ENCODE measurements at regions not wholly inside any gene's neighbourhood (a gene's known extent, or its start where the extent isn't known, plus 50 kb on each side); places are given as distances from the start of the nearest gene placed in this dataset.
"Not testable (repeated sequence)": the region's sequence is repeated elsewhere in the genome, so short reads cannot be mapped to it uniquely, and the experiment has no call there.

- no peak for DNase-seq
Observed at GRCh38 chr5:109992264-109992915, 302.7 kb downstream of the MAN2A1 start.

DNA sequence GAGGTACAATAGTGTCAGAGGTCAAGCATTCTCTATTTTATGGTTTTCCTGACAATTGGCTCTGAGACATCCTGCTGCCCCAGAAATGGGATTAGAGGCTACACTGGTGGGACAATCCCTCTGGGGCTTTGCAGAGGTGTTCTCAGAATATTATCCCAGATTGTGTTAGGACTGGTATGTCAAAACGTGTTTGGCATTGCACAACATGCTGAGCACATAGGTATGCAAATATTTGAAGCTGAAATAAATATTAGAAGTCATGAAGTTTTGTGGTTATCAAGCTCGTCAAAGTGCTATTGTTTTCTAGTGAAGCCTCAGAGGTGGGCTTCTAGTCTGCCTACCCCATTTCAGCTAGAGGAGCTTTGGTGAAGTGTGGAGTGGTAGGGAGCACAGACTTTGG is 304.4 kb downstream of the MAN2A1 start:
- DNase-seq, result no peak

- DNase-seq, result no peak
Observed at GRCh38 chr5:109996246-109996645, 306.5 kb downstream of the MAN2A1 start.

- DNase-seq, result no peak
Observed at GRCh38 chr5:109997161-109997560, 307.4 kb downstream of the MAN2A1 start.

DNA sequence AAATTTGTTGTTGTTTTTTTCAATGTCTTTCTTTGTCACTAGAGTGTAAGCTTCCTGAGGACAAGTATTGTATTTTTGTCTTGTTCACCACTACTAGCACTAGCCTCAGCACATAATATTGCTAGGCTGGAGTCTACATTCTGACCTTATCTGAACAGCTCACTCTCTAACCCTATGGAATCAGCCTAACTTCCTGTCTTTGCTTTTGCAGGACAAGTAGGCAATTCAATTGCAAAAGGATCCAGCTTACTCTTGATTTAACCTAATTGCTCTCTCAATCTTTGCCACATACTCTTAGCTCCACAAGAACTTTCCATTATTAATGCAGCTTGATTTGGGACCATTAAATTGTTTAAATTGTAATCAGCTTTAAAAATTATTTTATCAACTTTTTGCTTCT is 308.5 kb downstream of the MAN2A1 start:
- no peak for DNase-seq

DNA sequence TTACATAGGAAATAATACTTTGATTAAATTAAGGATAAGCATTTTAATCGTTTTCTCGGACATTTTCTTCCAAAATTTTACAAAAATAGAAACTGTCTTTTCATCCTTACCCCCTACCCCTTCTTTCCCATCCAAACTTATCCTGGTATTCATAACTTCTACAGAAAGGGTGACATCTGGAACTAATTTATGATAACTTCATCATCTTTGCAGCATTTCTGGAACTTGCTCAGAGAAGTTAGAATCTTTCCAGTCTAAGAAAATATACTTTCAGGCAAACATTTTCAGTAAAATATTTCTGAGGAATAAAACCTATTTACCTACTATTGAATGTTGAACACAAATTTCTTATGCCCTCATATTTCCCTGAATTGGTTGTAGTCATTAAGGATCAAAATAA is 309.0 kb downstream of the MAN2A1 start:
- no peak for DNase-seq

DNA sequence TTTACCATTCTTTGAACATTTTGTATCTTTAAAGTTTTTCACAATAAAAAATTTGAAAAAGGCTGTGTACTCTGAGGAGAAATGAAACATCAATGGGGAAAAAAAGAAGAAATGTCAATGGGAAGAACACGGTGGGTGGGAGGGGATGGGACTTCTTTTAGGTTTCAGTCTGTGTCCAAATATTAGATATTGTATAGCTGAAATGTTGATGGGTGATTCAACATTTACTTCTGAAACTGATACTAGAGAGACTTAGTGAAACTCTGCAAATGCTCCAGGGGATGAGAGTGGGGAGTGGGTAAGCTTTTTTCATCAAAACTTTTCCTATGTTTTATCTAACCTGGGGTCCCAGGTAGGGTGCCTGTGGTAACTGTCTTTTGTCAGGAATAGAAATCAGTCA is 311.9 kb downstream of the MAN2A1 start:
- no peak for DNase-seq

DNA sequence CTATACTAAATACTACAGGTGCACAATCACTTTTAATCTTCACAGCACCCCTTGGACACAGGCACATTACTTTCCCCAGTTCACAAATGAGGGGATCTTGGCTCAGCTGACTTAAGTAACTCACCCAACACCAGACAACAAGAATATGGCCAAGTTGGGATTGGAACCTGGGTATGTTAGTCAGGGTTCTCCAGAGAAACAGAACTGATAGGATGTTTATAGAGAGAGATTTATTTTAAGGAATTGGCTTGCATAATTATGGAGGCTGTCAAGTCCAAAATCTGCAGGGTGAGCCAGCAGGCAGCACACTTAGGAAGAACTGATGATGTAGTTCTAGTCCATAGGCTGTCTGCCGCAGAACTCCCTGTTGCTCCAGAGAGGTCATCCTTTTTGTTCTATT is 312.9 kb downstream of the MAN2A1 start:
- DNase-seq, result no peak

DNA sequence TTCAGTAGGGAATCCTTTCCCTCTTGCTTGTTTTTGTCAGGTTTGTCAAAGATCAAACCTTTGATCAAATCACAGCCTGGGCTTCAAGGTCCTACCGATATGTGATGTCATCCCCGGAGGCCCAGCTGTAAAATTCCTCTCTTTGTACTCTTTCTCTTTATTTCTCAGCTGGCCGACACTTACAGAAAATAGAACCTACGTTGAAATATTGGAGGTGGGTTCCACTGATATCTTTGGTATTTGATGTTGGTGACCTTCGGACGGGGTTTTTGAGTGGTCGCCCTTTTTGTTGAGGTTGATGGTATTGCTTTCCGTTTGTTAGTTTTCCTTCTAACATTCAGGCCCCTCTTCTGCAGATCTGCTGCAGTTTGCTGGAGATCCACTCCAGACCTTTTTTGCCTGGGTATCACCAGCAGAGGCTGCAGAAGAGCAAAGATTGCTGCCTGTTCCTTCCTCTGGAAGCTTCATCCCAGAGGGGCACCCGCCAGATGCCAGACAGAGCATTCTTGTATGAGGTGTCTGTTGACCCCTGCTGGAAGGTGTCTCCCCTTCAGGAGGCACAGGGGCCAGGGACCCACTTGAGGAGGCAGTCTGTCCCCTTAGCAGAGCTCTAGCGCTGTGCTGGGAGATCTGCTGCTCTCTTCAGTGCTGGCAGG is 316.3 kb downstream of the MAN2A1 start:
- not testable (repeated sequence) for DNase-seq

DNA sequence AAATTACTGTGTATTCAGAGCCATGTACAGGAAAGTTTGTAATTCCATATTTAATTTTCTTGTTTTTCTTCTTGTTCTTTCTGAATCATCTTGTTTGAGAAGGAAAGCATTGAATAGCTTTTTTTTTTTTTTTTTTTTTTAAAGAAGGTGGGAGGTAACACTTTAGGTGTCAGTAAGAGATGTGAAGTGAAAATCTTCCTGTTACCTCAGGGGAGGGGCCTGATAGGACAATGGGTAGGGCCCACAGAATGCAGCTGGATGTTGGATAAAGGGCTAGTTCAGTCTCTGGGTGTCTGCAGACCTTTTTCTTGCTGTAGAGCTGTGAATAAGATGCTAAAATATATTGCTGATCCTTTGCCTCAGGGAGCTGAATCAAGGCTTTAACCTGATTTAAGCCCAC is 317.4 kb downstream of the MAN2A1 start:
- DNase-seq, result no peak

GRCh38 chr5:110008131-110008530 is 318.4 kb downstream of the MAN2A1 start:
- DNase-seq, result no peak

- DNase-seq, result no peak
Observed at GRCh38 chr5:110012145-110012544, 322.4 kb downstream of the MAN2A1 start.

DNA sequence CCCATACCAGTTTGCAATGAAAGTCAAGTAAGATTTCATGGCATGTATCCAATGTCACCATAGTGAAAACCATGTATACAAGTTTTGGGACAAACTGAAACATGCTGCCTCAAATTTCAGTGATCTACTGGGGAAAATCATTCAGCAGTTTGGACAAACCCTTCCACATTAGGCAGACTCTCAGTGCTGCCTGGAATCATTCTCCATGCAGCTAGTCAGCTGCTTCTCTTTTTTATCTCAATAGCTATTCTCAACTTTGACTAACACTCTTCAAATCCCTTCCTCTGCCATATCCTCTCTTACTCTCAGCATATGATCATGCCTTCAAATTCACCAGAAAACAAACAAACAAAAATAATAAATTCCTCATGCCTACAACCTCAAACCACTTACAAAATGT is 323.3 kb downstream of the MAN2A1 start:
- DNase-seq, result no peak

- DNase-seq, result no peak
Observed at GRCh38 chr5:110017854-110018253, 328.1 kb downstream of the MAN2A1 start.

GRCh38 chr5:110018509-110018908 is 328.8 kb downstream of the MAN2A1 start:
- DNase-seq, result no peak

GRCh38 chr5:110019119-110019518 is 329.4 kb downstream of the MAN2A1 start:
- DNase-seq, result no peak

- no peak for DNase-seq
Observed at GRCh38 chr5:110019780-110020179, 330.1 kb downstream of the MAN2A1 start.

- DNase-seq, result no peak
Observed at GRCh38 chr5:110021251-110021650, 331.5 kb downstream of the MAN2A1 start.

- DNase-seq, result no peak
Observed at GRCh38 chr5:110025160-110025559, 335.4 kb downstream of the MAN2A1 start.

DNA sequence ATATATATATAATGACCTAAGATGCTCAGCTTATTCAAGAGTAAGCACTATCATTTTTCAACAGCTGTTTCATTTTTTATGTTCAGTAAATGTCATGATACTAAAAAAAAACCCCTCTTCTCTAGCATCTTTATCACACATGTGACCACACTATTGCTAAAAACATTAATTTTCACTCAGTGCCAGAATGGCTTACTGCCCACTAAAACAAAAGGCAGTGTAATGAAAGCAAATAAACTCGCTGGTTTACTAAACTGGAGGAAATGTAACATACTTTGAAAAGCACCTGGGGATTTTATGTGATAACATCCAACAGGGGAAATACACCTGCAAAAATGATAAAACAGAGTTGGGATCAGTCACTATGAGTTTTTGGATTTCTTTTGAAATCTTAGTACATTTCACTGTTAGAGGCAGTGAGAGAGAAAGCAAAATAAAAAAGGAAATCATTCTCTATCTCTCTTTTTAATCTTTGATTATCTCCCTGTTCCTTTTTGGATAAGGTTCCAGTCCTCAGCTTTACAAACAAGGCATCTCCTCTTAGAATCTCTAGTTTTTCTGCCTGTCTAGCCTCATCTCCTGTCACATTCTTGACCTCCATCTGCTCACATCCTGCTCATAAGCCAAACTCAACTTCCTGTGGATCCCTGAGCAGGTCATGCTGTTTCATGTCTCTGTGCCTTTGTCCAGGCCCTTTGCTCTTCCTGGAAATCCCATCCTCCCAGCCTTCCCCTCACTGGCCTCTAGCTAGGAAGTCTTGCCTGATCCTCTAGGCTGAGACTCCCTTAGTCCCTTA is 338.0 kb downstream of the MAN2A1 start:
- no peak for DNase-seq

- DNase-seq, result no peak
Observed at GRCh38 chr5:110031402-110032140, 341.8 kb downstream of the MAN2A1 start.

GRCh38 chr5:110032376-110032775 is 342.6 kb downstream of the MAN2A1 start:
- DNase-seq, result no peak

DNA sequence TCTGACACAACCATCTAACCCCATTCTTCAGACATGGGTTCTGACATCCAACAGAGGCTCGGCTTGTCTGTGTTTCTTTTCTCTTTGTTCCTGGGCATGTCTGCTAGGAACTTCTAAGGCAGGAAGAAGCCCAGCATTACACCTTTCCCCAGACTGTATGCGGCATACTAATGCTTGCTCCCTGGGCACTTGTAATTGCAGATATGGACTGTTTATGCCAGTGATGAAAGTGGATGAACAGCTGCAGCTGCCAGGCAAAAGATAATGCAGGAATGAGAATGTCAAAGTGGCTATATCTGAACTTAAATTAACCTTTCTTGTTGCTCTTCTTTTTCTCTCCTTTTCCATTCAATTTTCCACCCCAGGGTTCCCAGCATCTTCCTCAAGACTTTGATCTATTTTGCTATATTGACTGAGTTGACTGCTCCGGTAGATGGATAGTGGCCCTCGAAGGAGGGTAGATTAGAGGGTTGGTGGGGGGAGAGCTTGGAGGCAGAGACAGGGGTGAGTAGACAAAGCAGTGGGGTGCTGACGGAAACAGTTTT is 344.4 kb downstream of the MAN2A1 start:
- no peak for DNase-seq

Measured in MV-4-11 (cell line).